GM12875 (cell line): ENCODE measurements at regions not wholly inside any gene's neighbourhood (a gene's known extent, or its start where the extent isn't known, plus 50 kb on each side); places are given as distances from the start of the nearest gene placed in this dataset.

ENCODE experiments used
- H3K4me3 ChIP-seq: one replicate; pipeline ENCODE4 v1.5.1; 2011; ENCODE audit warnings: low read depth, low read length, control low read depth
- TF ChIP-seq, protein P1 (sequence below): IDR thresholded peaks from 2 replicates; pipeline ENCODE4 v1.5.1; 2011; ENCODE audit warnings: low read depth, mild to moderate bottlenecking, control low read depth, inconsistent platforms, low read length, moderate library complexity, borderline replicate concordance; ENCODE audit not compliant: insufficient read depth

- no peak overlapping the region for H3K4me3 ChIP-seq
- TF ChIP-seq, protein P1, sequence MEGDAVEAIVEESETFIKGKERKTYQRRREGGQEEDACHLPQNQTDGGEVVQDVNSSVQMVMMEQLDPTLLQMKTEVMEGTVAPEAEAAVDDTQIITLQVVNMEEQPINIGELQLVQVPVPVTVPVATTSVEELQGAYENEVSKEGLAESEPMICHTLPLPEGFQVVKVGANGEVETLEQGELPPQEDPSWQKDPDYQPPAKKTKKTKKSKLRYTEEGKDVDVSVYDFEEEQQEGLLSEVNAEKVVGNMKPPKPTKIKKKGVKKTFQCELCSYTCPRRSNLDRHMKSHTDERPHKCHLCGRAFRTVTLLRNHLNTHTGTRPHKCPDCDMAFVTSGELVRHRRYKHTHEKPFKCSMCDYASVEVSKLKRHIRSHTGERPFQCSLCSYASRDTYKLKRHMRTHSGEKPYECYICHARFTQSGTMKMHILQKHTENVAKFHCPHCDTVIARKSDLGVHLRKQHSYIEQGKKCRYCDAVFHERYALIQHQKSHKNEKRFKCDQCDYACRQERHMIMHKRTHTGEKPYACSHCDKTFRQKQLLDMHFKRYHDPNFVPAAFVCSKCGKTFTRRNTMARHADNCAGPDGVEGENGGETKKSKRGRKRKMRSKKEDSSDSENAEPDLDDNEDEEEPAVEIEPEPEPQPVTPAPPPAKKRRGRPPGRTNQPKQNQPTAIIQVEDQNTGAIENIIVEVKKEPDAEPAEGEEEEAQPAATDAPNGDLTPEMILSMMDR = no peak
Observed at GRCh38 chr7:19537942-19538401, 170.9 kb downstream of the POLR1F start.

GRCh38 chr7:19533266-19533665 is 175.6 kb downstream of the POLR1F start:
- TF ChIP-seq, protein P1 = no peak
- no peak overlapping the region for H3K4me3 ChIP-seq

- no peak overlapping the region for H3K4me3 ChIP-seq
- TF ChIP-seq, protein P1 = no peak
Observed at GRCh38 chr7:19530852-19531251, 178.0 kb downstream of the POLR1F start.

DNA sequence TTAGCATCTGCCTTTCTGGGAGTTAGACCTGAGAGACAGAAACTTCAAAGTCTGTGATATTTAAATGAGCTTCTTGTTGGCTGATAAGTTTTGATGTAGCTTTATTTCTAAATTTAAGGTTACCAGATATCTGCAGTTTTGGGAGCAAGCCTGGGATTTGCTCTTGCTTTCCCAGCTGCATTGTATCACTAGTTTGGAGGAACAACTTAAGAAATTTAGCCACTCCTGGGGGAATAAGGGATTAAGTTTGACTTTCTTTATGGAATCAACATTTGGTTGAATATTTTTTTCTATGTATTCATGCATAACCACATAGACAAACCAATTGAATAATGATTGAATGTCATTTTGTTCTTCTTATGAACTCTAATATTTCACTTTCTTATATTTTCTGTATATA is 178.6 kb downstream of the POLR1F start:
- H3K4me3 ChIP-seq = no peak overlapping the region
- TF ChIP-seq, protein P1 = no peak

- no peak overlapping the region for H3K4me3 ChIP-seq
- TF ChIP-seq, protein P1 = no peak
Observed at GRCh38 chr7:19526639-19527038, 182.2 kb downstream of the POLR1F start.

DNA sequence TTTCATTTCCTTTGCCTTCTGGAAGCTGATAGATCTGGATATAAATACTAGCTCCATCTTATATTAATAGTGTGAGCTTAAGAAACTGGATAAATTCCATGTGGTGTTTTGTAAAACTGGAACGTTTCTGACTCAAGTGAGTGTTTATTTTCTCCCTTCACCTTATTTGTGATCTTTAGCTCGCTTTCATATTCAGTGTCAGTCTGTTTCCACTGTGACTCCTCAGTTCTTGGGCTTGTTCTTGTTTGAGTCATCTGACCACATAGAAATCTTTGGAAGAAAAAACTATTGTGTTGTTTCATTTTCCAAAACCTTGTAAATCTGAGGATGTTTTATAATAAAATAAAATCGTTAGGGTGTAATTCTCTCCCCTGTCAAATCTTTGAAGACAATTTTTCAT is 186.4 kb downstream of the POLR1F start:
- no peak overlapping the region for H3K4me3 ChIP-seq
- TF ChIP-seq, protein P1 = no peak

GRCh38 chr7:19520392-19520791 is 188.4 kb downstream of the POLR1F start:
- TF ChIP-seq, protein P1 = no peak

More at GRCh38 chr7:19520392-19520791, 188.4 kb downstream of the POLR1F start:
- H3K4me3 ChIP-seq = no peak overlapping the region
